GM12878 (cell line): ENCODE measurements at regions not wholly inside any gene's neighbourhood (a gene's known extent, or its start where the extent isn't known, plus 50 kb on each side); places are given as distances from the start of the nearest gene placed in this dataset.

Source experiments
- BRCA1 ChIP-seq: IDR thresholded peaks from 2 replicates; pipeline ENCODE4 v1.6.1; 2011; ENCODE audit warnings: low read depth, low read length, improper control_type of control experiment
- EZH2 ChIP-seq: IDR thresholded peaks from 2 replicates; pipeline ENCODE4 v1.6.1; 2012; ENCODE audit warnings: low read depth, mild to moderate bottlenecking, control low read depth, inconsistent platforms, low read length, borderline replicate concordance; ENCODE audit not compliant: control insufficient read depth
- NR2C2 ChIP-seq: IDR thresholded peaks from 2 replicates; pipeline ENCODE4 v1.6.1; 2011; ENCODE audit warnings: borderline replicate concordance, low read depth; ENCODE audit not compliant: control insufficient read depth, insufficient read length
- POLR2A ChIP-seq: IDR thresholded peaks from 2 replicates; pipeline ENCODE4 v1.6.1; 2011; ENCODE audit warnings: low read depth, mild to moderate bottlenecking, low read length
- POLR2AphosphoS5 ChIP-seq: IDR thresholded peaks from 2 replicates; pipeline ENCODE4 v1.6.1; 2011; ENCODE audit warnings: mild to moderate bottlenecking, low read length, inconsistent platforms
- RCOR1 ChIP-seq: conservative IDR thresholded peaks from 2 replicates; pipeline ENCODE4 v1.6.1; 2012; ENCODE audit warnings: low read depth, low read length, improper control_type of control experiment
- USF2 ChIP-seq: IDR thresholded peaks from 2 replicates; pipeline ENCODE4 v1.6.1; 2011; ENCODE audit warnings: low read depth, low read length, improper control_type of control experiment, borderline replicate concordance
- TF ChIP-seq, protein P1 (sequence below): IDR thresholded peaks from 2 replicates; pipeline ENCODE4 v1.6.1; 2012; ENCODE audit warnings: mild to moderate bottlenecking, low read depth, low read length

- TF ChIP-seq RCOR1 (no peak), NR2C2 (no peak), USF2 (no peak), POLR2AphosphoS5 (no peak), BRCA1 (no peak), POLR2A (no peak), EZH2 (no peak)
- TF ChIP-seq, protein P1, sequence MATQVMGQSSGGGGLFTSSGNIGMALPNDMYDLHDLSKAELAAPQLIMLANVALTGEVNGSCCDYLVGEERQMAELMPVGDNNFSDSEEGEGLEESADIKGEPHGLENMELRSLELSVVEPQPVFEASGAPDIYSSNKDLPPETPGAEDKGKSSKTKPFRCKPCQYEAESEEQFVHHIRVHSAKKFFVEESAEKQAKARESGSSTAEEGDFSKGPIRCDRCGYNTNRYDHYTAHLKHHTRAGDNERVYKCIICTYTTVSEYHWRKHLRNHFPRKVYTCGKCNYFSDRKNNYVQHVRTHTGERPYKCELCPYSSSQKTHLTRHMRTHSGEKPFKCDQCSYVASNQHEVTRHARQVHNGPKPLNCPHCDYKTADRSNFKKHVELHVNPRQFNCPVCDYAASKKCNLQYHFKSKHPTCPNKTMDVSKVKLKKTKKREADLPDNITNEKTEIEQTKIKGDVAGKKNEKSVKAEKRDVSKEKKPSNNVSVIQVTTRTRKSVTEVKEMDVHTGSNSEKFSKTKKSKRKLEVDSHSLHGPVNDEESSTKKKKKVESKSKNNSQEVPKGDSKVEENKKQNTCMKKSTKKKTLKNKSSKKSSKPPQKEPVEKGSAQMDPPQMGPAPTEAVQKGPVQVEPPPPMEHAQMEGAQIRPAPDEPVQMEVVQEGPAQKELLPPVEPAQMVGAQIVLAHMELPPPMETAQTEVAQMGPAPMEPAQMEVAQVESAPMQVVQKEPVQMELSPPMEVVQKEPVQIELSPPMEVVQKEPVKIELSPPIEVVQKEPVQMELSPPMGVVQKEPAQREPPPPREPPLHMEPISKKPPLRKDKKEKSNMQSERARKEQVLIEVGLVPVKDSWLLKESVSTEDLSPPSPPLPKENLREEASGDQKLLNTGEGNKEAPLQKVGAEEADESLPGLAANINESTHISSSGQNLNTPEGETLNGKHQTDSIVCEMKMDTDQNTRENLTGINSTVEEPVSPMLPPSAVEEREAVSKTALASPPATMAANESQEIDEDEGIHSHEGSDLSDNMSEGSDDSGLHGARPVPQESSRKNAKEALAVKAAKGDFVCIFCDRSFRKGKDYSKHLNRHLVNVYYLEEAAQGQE, result no peak
Measured at GRCh38 chr21:28310711-28311110, 682.0 kb downstream of the LTN1 start.
